Colonic mucosa (tissue), 4 donors: ENCODE measurements at regions not wholly inside any gene's neighbourhood (a gene's known extent, or its start where the extent isn't known, plus 50 kb on each side); places are given as distances from the start of the nearest gene placed in this dataset.
"Not testable (repeated sequence)": the region's sequence is repeated elsewhere in the genome, so short reads cannot be mapped to it uniquely, and the experiment has no call there.

Source experiments
- DNase-seq: peaks from one replicate; pipeline ENCODE4 v3.0.0-alpha.2; 2020
- H3K27ac ChIP-seq: fragments of 200-600 bp; one replicate; pipeline ENCODE4 v1.8.0; 2021
- H3K27me3 ChIP-seq: fragments of 200-600 bp; one replicate; pipeline ENCODE4 v1.8.0; 2021
- H3K36me3 ChIP-seq: fragments of 200-600 bp; one replicate; pipeline ENCODE4 v1.8.0; 2021
- H3K4me1 ChIP-seq: fragments of 200-600 bp; one replicate; pipeline ENCODE4 v1.8.0; 2021; ENCODE audit warnings: mild to moderate bottlenecking
- H3K4me3 ChIP-seq: fragments of 200-600 bp; one replicate; pipeline ENCODE4 v1.8.0; 2021
- H3K9ac ChIP-seq, 2 donors: one replicate each; pipeline ENCODE4 v1.7.0; 2013; ENCODE audit warnings: control low read depth in 2 of 2, low read depth in 2 of 2, low read length in 2 of 2
- H3K9me3 ChIP-seq: fragments of 200-600 bp; one replicate; pipeline ENCODE4 v1.8.0; 2021
- CTCF ChIP-seq: fragments of 200-600 bp; IDR thresholded peaks from one replicate; pipeline ENCODE4 v1.8.0; 2022; ENCODE audit warnings: antibody characterized with exemption, mild to moderate bottlenecking
- intact Hi-C: fragments of 100-400 bp; cut with DNase I; formaldehyde crosslinking; loops from one replicate; pipeline ENCODE4 v1.14.1; 2022
- donor health status: healthy.
- donor health status: DM: no; HTN: no; CAD: no.
- donor health status: DM: no; HTN: no; CAD: no.

DNA sequence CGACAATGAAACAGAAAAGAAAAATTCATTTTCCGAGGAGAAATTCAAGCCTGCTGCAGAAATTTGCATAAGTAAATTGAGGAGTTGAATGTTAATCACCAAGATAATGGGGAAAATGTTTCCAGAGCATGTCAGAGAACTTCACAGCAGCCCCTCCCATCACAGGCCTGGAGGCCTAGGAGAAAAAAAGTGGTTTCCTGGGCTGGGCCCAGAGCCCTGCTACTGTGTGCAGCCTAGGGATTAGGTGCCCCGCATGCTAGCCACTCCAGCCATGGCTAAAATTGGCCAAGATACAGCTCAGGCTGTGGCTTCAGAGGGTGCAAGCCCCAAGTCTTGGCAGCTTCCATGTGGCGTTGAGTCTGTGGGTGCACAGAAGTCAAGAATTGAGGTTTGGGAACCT lies 82.7 kb upstream of the EFNA5 start:
- intact Hi-C loops, result no loop called here
- H3K4me3 ChIP-seq, result no peak overlapping the region
- H3K27me3 ChIP-seq, result no peaks in the 10 kb centered on the region

DNA sequence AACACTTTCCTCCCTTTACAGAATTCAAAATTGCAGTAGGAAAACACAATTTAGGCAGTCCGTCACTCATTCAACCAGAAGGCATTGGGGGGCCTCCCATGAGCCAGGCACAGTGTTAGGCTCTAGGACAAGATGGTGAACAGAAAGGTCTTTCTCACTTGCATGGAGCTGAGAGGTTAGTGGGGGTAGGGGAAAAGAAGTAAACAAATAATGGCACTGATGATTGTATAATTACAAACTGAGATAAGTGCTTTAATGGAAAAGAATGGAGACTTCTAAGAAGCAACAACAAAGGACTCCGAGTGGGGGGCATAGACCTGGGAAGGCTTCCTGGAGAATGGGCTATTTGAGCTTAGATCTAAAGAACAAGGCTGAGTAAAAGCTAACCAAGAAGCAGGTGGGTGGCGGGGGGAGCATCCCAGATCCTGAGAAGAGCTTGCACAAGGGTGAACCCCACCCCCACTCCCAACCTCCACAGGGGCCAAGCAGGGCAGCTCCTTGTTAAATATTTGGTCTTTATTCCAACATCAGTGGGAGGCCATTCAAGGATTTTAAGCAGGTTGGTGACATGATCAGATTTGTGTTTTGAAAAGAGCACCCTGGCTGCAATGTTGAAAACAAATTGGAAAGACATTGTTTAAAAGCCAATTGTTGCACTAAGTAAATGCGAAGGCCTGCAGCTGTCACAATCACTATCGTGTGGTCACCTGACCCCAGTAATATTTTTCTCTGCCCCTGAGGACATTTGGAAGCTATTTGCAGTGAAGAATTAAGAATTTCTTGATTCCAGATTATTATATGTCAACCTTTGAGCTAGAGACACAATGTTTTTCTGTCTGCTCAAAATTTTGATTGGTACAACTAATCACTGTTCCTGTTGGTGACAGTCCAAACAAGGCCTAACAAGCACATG lies 73.9 kb upstream of the EFNA5 start:
- Histone ChIP-seq H3K9ac (no peak overlapping the region), H3K27me3 (no peaks in the 10 kb centered on the region), H3K4me1 (no peaks in the 10 kb centered on the region), H3K27ac (no peak overlapping the region), H3K36me3 (no peaks in the 10 kb centered on the region), H3K9me3 (no peaks in the 10 kb centered on the region), H3K4me3 (no peak overlapping the region)
- no peak for DNase-seq
- intact Hi-C loops, result no loop called here
- TF ChIP-seq CTCF, result no peak

More for the DNA sequence above, 82.7 kb upstream of the EFNA5 start:
- H3K36me3 ChIP-seq, result no peaks in the 10 kb centered on the region
- no peak overlapping the region for H3K9ac ChIP-seq
- no peak for TF ChIP-seq CTCF
- no peak overlapping the region for H3K27ac ChIP-seq
- H3K4me1 ChIP-seq, result no peaks in the 10 kb centered on the region
- DNase-seq, result no peak
- no peaks in the 10 kb centered on the region for H3K9me3 ChIP-seq

DNA sequence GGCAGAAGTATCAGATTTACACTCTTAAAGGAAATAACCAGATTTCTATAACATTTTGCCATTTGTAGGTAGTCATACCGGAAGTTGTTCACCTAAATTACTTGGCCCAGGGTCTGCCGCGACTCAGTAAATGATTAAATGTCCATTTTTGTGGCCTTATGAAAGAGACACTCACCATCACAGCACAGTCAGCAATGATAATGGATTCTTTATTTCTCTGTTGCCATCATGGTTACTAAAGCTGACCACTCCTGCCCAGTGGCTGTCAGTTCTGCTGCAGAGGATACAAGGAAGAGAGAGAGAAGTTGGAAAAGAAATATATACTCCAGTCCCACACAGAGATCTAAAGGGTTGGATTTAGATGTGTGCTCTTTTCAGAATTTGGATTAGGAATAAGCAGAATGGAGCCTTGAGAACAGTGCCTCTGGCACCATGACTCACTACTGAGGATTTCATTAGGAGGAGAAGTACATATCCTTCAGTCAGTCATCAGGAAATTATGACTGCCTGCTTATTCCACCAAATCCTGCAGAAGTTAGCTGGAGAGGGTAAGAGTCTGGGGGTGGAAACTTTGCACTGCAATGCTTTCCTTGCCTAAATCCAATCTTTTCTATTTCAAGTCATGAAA lies 72.8 kb upstream of the EFNA5 start:
- Histone ChIP-seq H3K4me1 (no peaks in the 10 kb centered on the region), H3K9me3 (no peaks in the 10 kb centered on the region), H3K4me3 (no peak overlapping the region), H3K27ac (no peak overlapping the region), H3K36me3 (no peaks in the 10 kb centered on the region), H3K27me3 (no peaks in the 10 kb centered on the region), H3K9ac (no peak overlapping the region)
- no peak for TF ChIP-seq CTCF
- intact Hi-C loops, result no loop called here
- DNase-seq, result no peak

GRCh38 chr5:107739661-107740060 lies 68.9 kb upstream of the EFNA5 start:
- Histone ChIP-seq H3K4me3 (no peak overlapping the region), H3K9me3 (no peaks in the 10 kb centered on the region), H3K27me3 (no peaks in the 10 kb centered on the region), H3K9ac (no peak overlapping the region), H3K27ac (no peak overlapping the region), H3K36me3 (no peaks in the 10 kb centered on the region), H3K4me1 (no peaks in the 10 kb centered on the region)
- intact Hi-C loops, result no loop called here
- TF ChIP-seq CTCF, result no peak
- DNase-seq, result no peak

DNA sequence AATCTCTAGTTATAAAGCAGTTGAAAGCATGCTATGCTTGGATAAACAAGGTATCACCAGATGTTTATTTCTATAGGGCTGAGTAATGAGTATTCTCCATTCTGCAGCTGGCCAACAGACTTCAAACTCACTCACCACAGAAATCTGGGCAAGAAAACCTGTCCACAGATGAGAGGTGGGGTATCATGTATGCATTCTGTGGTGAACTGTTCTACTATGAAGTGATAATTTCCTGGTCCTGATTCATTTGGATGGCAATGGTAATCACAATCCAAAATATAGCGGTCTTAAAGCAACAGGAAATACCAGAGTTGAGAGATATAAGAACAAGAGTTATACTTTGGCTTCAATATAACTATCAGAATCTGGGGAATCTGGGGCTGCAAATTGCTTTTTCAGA lies 65.9 kb upstream of the EFNA5 start:
- no peaks in the 10 kb centered on the region for H3K36me3 ChIP-seq
- H3K9ac ChIP-seq, result no peak overlapping the region
- no peak overlapping the region for H3K27ac ChIP-seq
- intact Hi-C loops, result no loop called here
- no peak for TF ChIP-seq CTCF
- no peaks in the 10 kb centered on the region for H3K9me3 ChIP-seq
- no peak overlapping the region for H3K4me3 ChIP-seq
- no peaks in the 10 kb centered on the region for H3K27me3 ChIP-seq
- H3K4me1 ChIP-seq, result no peaks in the 10 kb centered on the region
- no peak for DNase-seq

DNA sequence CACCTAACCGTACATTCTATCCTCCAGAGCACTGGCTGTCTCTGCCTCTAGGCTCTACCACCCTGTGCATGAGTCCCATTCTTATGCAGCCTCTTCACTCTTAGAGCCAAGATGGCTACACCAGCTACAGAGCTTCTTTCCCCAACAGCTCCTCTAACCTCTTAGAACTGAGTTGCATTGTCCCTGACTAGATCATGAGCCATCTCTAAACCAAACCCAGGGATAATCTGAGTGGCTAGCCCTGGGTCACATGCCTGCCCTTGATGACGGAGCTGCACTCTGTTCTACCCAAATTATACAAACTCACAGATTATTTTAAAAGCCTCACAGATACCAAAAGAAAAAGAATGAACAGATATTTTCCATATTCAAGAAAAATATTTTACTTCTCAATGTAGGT lies 65.4 kb upstream of the EFNA5 start:
- H3K4me1 ChIP-seq, H3K9me3 ChIP-seq, H3K9ac ChIP-seq, H3K36me3 ChIP-seq, intact Hi-C loops, H3K4me3 ChIP-seq, H3K27ac ChIP-seq, DNase-seq, H3K27me3 ChIP-seq: not testable (repeated sequence)
